OCI-LY3 (cell line): ENCODE measurements at regions not wholly inside any gene's neighbourhood (a gene's known extent, or its start where the extent isn't known, plus 50 kb on each side); places are given as distances from the start of the nearest gene placed in this dataset.

ENCODE experiments used
- H2AFZ ChIP-seq: fragments of 200-600, 300-600 bp; shearing (Covaris generic); 2 replicates; pipeline ENCODE4 v1.6.0; 2014; ENCODE audit warnings: antibody characterized with exemption, low read depth, low read length
- H3K27ac ChIP-seq: fragments of 200-600, 300-600 bp; sonication (generic); 2 replicates; pipeline ENCODE4 v1.5.1; 2014; ENCODE audit warnings: mild to moderate bottlenecking, low read length, moderate library complexity, mixed read lengths
- H3K27me3 ChIP-seq: fragments of 200-600, 300-600 bp; sonication (generic); 2 replicates; pipeline ENCODE4 v1.6.1; 2014; ENCODE audit warnings: low read depth, low read length, mixed read lengths
- H3K36me3 ChIP-seq: fragments of 200-600, 300-600 bp; sonication (generic); replicated peaks from 2 replicates; pipeline ENCODE3; 2014; ENCODE audit warnings: low read depth, low read length, mixed read lengths
- H3K4me1 ChIP-seq: fragments of 300-600, 200-600 bp; sonication (generic); 2 replicates; pipeline ENCODE4 v1.6.1; 2014; ENCODE audit warnings: low read length, mixed read lengths
- H3K4me2 ChIP-seq: fragments of 200-600, 300-600 bp; sonication (generic); 2 replicates; pipeline ENCODE4 v1.6.1; 2014; ENCODE audit warnings: low read length, mixed read lengths
- H3K4me3 ChIP-seq: fragments of 300-600, 200-600 bp; sonication (generic); 2 replicates; pipeline ENCODE4 v1.5.1; 2014; ENCODE audit warnings: antibody characterized with exemption, mild to moderate bottlenecking, low read length, moderate library complexity
- H3K79me2 ChIP-seq: fragments of 300-600, 200-600 bp; shearing (Covaris generic); 2 replicates; pipeline ENCODE4 v1.6.1; 2014; ENCODE audit warnings: mild to moderate bottlenecking, low read length, mixed read lengths
- H3K9ac ChIP-seq: fragments of 300-600, 200-600 bp; shearing (Covaris generic); 2 replicates; pipeline ENCODE4 v1.6.0; 2014; ENCODE audit warnings: mild to moderate bottlenecking, low read length, moderate library complexity
- H3K9me3 ChIP-seq: fragments of 200-600, 300-600 bp; shearing (Covaris generic); 2 replicates; pipeline ENCODE4 v1.6.1; 2014; ENCODE audit warnings: low read length, mixed read lengths; ENCODE audit not compliant: insufficient read depth
- H4K20me1 ChIP-seq: fragments of 200-600, 300-600 bp; sonication (generic); 2 replicates; pipeline ENCODE4 v1.6.1; 2016; ENCODE audit warnings: low read length, mixed read lengths; ENCODE audit not compliant: insufficient read depth
- CTCF ChIP-seq: fragments of 200-600, 300-600 bp; sonication (generic); IDR thresholded peaks from 2 replicates; pipeline ENCODE4 v1.5.1; 2014; ENCODE audit warnings: antibody characterized with exemption, low read length, low read depth
- EZH2phosphoT487 ChIP-seq: fragments of 200-600 bp; shearing (Covaris generic); IDR thresholded peaks from 2 replicates; pipeline ENCODE4 v1.6.1; 2018; ENCODE audit warnings: antibody characterized with exemption, mixed run types, low read depth

- Histone ChIP-seq H3K4me1 (peaks cover 4% of the 10 kb centered on the region; the same call in 1 of the 2 replicates), H3K4me3 (no peak overlapping the region), H3K36me3 (no peaks in the 10 kb centered on the region), H4K20me1 (no peaks in the 10 kb centered on the region), H3K79me2 (no peaks in the 10 kb centered on the region), H3K9me3 (no peaks in the 10 kb centered on the region), H3K9ac (no peak overlapping the region), H3K27me3 (no peaks in the 10 kb centered on the region), H3K4me2 (no peak overlapping the region), H3K27ac (no peak overlapping the region), H2AFZ (no peak overlapping the region)
- no peak for TF ChIP-seq EZH2phosphoT487
- TF ChIP-seq CTCF, result no peak
These were observed 51.9 kb upstream of the IRF2 start for GRCh38 chr4:184526228-184526627.
